Astrocyte (in vitro differentiated cells and primary cell): ENCODE measurements at regions not wholly inside any gene's neighbourhood (a gene's known extent, or its start where the extent isn't known, plus 50 kb on each side); places are given as distances from the start of the nearest gene placed in this dataset.

ENCODE experiments used
- DNase-seq: peaks from one replicate; pipeline ENCODE4 v3.0.0-alpha.2; 2010; ENCODE audit warnings: low read depth
- FAIRE-seq: peaks from 2 replicates; lab custom pipeline; 2011; peaks lifted over from hg19 to GRCh38; lab: Jason Lieb, UNC
- H2AFZ ChIP-seq: 2 replicates; pipeline ENCODE4 v1.6.0; 2012; ENCODE audit warnings: low read depth, low read length, inconsistent platforms
- H3K27ac ChIP-seq: 2 replicates; pipeline ENCODE4 v1.5.1; 2011; ENCODE audit warnings: low read depth, low read length, inconsistent platforms
- H3K27me3 ChIP-seq: 2 replicates; pipeline ENCODE4 v1.6.0; 2011; ENCODE audit warnings: low read length, inconsistent platforms; ENCODE audit not compliant: insufficient read depth
- H3K36me3 ChIP-seq: 2 replicates; pipeline ENCODE4 v1.5.1; 2011; ENCODE audit warnings: low read length, inconsistent platforms; ENCODE audit not compliant: insufficient read depth
- H3K4me1 ChIP-seq: 2 replicates; pipeline ENCODE4 v1.5.1; 2011; ENCODE audit warnings: low read length, inconsistent platforms; ENCODE audit not compliant: insufficient read depth
- H3K4me2 ChIP-seq: 2 replicates; pipeline ENCODE4 v1.6.0; 2012; ENCODE audit warnings: low read length, inconsistent platforms
- H3K4me3 ChIP-seq: 2 replicates; pipeline ENCODE4 v1.5.1; 2011; ENCODE audit warnings: low read depth, mild to moderate bottlenecking, low read length, inconsistent platforms; ENCODE audit not compliant: insufficient read depth
- H3K79me2 ChIP-seq: 2 replicates; pipeline ENCODE4 v1.6.0; 2012; ENCODE audit warnings: mild to moderate bottlenecking, low read length, inconsistent platforms; ENCODE audit not compliant: insufficient read depth
- H3K9ac ChIP-seq: 2 replicates; pipeline ENCODE4 v1.6.0; 2012; ENCODE audit warnings: mild to moderate bottlenecking, low read length, inconsistent platforms
- H3K9me3 ChIP-seq: 2 replicates; pipeline ENCODE4 v1.5.1; 2012; ENCODE audit warnings: low read depth, mild to moderate bottlenecking, low read length, inconsistent platforms; ENCODE audit not compliant: insufficient read depth
- H4K20me1 ChIP-seq: 2 replicates; pipeline ENCODE4 v1.6.0; 2012; ENCODE audit warnings: low read length, inconsistent platforms; ENCODE audit not compliant: insufficient read depth
- H3K27ac Mint-ChIP-seq: one replicate; pipeline ENCODE4 v1.8.0; 2021; ENCODE audit warnings: mild to moderate bottlenecking, mixed read lengths; ENCODE audit not compliant: unreplicated experiment
- H3K27me3 Mint-ChIP-seq: one replicate; pipeline ENCODE4 v1.8.0; 2021; ENCODE audit warnings: low read depth, mixed read lengths; ENCODE audit not compliant: unreplicated experiment
- H3K36me3 Mint-ChIP-seq: one replicate; pipeline ENCODE4 v1.8.0; 2021; ENCODE audit warnings: low read depth, mixed read lengths; ENCODE audit not compliant: unreplicated experiment
- H3K4me1 Mint-ChIP-seq: one replicate; pipeline ENCODE4 v1.8.0; 2021; ENCODE audit warnings: low read depth, mixed read lengths; ENCODE audit not compliant: unreplicated experiment
- H3K4me3 Mint-ChIP-seq: one replicate; pipeline ENCODE4 v1.8.0; 2021; ENCODE audit warnings: mild to moderate bottlenecking, moderate library complexity, mixed read lengths; ENCODE audit not compliant: unreplicated experiment
- H3K9me3 Mint-ChIP-seq: one replicate; pipeline ENCODE4 v1.8.0; 2021; ENCODE audit warnings: mild to moderate bottlenecking, mixed read lengths; ENCODE audit not compliant: unreplicated experiment
- CTCF ChIP-seq: IDR thresholded peaks from 2 replicates; pipeline ENCODE4 v1.5.1; 2011; ENCODE audit warnings: low read depth, mild to moderate bottlenecking, inconsistent platforms, low read length, moderate library complexity; ENCODE audit not compliant: insufficient read depth
- EZH2 ChIP-seq: IDR thresholded peaks from 2 replicates; pipeline ENCODE4 v1.6.1; 2012; ENCODE audit warnings: mild to moderate bottlenecking, low read length, inconsistent platforms; ENCODE audit not compliant: insufficient read depth

DNA sequence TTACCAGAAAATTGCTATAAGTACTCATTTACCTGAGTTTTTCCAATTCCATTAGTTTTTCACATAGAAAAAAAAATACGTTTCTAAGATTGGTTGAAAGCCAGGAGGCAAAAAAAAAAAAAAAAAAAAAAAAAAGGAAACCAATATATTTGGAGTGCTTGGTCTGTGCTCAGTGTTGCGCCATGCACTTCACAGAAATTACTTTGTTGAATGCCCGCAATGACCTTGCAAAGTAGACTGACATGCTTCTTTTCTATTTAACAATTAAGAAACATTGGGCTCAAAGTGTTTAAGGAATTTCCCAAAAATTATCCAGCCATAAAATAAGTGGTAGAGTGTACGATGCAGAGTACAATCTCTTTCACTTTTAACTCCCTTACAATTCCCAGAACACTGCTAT lies 65.2 kb upstream of the PAPPA start:
- DNase-seq: no peak

DNA sequence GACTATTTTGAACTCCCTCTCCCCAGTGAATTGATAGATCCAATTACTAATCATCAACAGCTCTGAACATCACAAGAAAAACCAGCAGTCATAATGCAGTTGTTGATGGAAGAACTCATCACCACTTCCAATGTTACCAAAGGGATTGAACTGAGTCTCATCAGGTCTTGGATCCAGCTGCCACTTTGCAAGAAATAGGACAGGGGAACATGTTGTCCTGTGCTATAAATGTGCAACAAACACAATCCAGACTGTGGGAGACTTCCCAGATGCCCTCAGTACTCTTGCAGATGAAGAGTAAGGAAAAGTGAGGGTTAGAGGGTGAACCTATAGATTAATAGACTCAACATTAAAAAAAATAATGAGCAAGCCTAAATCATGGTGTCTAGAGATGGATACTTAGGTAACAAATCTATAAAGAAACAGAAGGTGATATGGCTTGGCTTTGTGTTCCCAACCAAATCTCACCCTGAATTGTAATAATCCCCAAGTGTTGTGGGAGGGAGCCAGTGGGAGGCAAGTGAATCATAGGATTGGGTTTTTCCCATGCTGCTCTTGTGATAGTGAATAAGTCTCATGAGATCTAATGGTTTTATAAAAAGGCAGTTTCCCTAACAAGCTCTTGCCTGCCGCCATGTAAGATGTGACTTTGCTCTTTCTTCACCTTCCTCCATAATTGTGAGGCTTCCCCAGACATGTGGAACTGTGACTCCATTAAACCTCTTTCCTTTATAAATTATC lies 63.4 kb upstream of the PAPPA start:
- Histone ChIP-seq H3K4me1 (peaks cover 5% of the 10 kb centered on the region), H2AFZ (no peak overlapping the region), H3K36me3 (no peaks in the 10 kb centered on the region), H3K27ac (no peak overlapping the region), H3K79me2 (no peaks in the 10 kb centered on the region), H4K20me1 (no peaks in the 10 kb centered on the region), H3K9me3 (no peaks in the 10 kb centered on the region), H3K4me3 (no peak overlapping the region), H3K27me3 (no peaks in the 10 kb centered on the region), H3K9ac (no peak overlapping the region), H3K4me2 (no peak overlapping the region)
- no peaks in the 10 kb centered on the region for H3K27me3 Mint-ChIP-seq
- no peak overlapping the region for H3K4me3 Mint-ChIP-seq
- no peaks in the 10 kb centered on the region for H3K36me3 Mint-ChIP-seq
- peaks cover 8% of the 10 kb centered on the region for H3K4me1 Mint-ChIP-seq
- H3K9me3 Mint-ChIP-seq: peaks cover 6% of the 10 kb centered on the region
- H3K27ac Mint-ChIP-seq: no peak overlapping the region
- DNase-seq: no peak
- FAIRE-seq: no peak
- TF ChIP-seq EZH2 (no peak), CTCF (no peak)

More for the DNA sequence above, 65.2 kb upstream of the PAPPA start:
- Histone ChIP-seq H3K4me3 (no peak overlapping the region), H2AFZ (no peak overlapping the region), H3K36me3 (no peaks in the 10 kb centered on the region), H3K4me2 (no peak overlapping the region), H3K9me3 (no peaks in the 10 kb centered on the region), H3K27me3 (peaks cover 4% of the 10 kb centered on the region), H3K4me1 (peaks cover 5% of the 10 kb centered on the region), H4K20me1 (no peaks in the 10 kb centered on the region), H3K79me2 (no peaks in the 10 kb centered on the region), H3K27ac (no peak overlapping the region), H3K9ac (no peak overlapping the region)
- Mint-ChIP-seq H3K27me3 (no peaks in the 10 kb centered on the region), H3K4me3 (no peak overlapping the region), H3K9me3 (peaks cover 6% of the 10 kb centered on the region), H3K4me1 (peaks cover 8% of the 10 kb centered on the region), H3K36me3 (no peaks in the 10 kb centered on the region), H3K27ac (no peak overlapping the region)
- TF ChIP-seq EZH2 (no peak), CTCF (no peak)
- FAIRE-seq: no peak

- H3K36me3 Mint-ChIP-seq: no peaks in the 10 kb centered on the region
- H3K27ac ChIP-seq: no peak overlapping the region
- H3K79me2 ChIP-seq: no peaks in the 10 kb centered on the region
- H3K36me3 ChIP-seq: no peaks in the 10 kb centered on the region
- no peaks in the 10 kb centered on the region for H3K9me3 ChIP-seq
- H2AFZ ChIP-seq: no peak overlapping the region
- H3K4me2 ChIP-seq: no peak overlapping the region
- H3K9me3 Mint-ChIP-seq: peaks cover 6% of the 10 kb centered on the region
- no peak overlapping the region for H3K9ac ChIP-seq
- H3K27me3 ChIP-seq: peaks cover 2% of the 10 kb centered on the region
- no peaks in the 10 kb centered on the region for H4K20me1 ChIP-seq
- H3K27ac Mint-ChIP-seq: no peak overlapping the region
- no peak for DNase-seq
- no peak overlapping the region for H3K4me3 ChIP-seq
- peaks cover 2% of the 10 kb centered on the region for H3K4me1 ChIP-seq
- no peaks in the 10 kb centered on the region for H3K27me3 Mint-ChIP-seq
- H3K4me1 Mint-ChIP-seq: peaks cover 10% of the 10 kb centered on the region
- FAIRE-seq: no peak
- H3K4me3 Mint-ChIP-seq: no peak overlapping the region
- TF ChIP-seq CTCF (no peak), EZH2 (no peak)
Observed at GRCh38 chr9:116094846-116095245, 58.7 kb upstream of the PAPPA start.
